22Rv1 (cell line): ENCODE measurements at regions not wholly inside any gene's neighbourhood (a gene's known extent, or its start where the extent isn't known, plus 50 kb on each side); places are given as distances from the start of the nearest gene placed in this dataset.

ENCODE experiments used
- H3K27ac ChIP-seq: fragments of 450-650 bp; 2 replicates; pipeline ENCODE4 v1.5.1; 2017
- ZFX ChIP-seq: fragments of 450-650 bp; IDR thresholded peaks from 2 replicates; pipeline ENCODE4 v1.6.1; 2017; ENCODE audit warnings: antibody characterized with exemption, borderline replicate concordance
- TF ChIP-seq, protein P1 (sequence below): fragments of 450-650 bp; IDR thresholded peaks from 2 replicates; pipeline ENCODE4 v1.5.1; 2017; ENCODE audit warnings: mild to moderate bottlenecking

DNA sequence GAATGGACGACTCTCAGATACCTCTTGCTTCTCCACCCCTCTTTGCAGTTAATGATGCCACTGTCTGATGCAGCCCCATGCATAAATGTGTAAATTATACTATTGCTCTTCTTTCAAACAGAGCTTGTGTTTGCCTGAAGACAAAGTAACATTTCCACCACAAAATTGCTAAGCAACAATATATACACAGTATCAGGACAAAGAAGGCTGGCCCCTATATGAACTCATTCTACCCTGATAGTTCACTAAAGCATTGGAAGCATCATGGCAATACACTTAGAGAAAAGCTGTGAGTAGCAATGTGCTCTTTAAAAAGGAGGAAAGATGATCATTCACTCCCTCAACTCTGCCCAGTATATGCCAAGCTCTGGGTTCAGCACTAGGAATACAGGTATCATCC is 427.0 kb upstream of the CPEB2 start:
- TF ChIP-seq, protein P1, sequence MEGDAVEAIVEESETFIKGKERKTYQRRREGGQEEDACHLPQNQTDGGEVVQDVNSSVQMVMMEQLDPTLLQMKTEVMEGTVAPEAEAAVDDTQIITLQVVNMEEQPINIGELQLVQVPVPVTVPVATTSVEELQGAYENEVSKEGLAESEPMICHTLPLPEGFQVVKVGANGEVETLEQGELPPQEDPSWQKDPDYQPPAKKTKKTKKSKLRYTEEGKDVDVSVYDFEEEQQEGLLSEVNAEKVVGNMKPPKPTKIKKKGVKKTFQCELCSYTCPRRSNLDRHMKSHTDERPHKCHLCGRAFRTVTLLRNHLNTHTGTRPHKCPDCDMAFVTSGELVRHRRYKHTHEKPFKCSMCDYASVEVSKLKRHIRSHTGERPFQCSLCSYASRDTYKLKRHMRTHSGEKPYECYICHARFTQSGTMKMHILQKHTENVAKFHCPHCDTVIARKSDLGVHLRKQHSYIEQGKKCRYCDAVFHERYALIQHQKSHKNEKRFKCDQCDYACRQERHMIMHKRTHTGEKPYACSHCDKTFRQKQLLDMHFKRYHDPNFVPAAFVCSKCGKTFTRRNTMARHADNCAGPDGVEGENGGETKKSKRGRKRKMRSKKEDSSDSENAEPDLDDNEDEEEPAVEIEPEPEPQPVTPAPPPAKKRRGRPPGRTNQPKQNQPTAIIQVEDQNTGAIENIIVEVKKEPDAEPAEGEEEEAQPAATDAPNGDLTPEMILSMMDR = no peak
- TF ChIP-seq ZFX = no peak
- no peak overlapping the region for H3K27ac ChIP-seq

DNA sequence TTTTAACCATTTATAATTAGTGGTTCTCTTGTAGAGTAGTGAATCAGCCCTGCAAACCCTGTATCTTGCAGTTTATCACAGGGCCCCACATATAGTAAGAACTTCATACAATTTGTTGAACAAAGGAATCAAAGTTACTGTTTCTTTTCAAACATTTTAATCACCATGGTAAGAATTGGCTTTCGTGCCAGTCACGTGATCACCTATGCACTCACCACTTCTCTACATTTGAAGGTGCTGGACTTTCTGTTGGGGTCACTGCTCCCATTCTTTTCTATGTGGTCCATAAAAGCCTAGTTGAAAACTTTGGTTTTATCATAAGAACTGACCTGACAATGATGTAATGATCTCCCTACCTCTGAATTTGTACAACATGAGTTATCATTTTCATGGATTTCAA is 426.4 kb upstream of the CPEB2 start:
- no peak for TF ChIP-seq ZFX
- TF ChIP-seq, protein P1 = no peak
- no peak overlapping the region for H3K27ac ChIP-seq

DNA sequence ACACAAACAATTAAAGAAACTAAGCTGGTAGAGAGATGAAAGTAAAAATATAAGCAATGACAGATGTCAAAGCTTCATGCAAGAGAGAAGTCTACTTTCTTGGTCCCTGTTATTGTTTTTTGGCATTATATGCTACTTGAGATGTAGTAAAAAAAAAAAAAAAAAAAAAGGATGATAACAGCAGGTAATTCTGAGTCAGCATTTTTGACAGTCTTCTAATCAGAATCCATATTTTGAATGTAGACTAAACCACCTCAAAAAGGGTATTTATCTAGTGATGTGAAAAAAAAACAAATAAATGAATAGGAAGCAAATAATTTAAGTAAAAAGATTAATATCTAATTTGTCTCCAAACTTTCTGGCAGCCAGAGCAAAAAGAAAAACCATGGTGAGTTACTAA is 422.2 kb upstream of the CPEB2 start:
- no peak overlapping the region for H3K27ac ChIP-seq
- TF ChIP-seq ZFX = no peak
- TF ChIP-seq, protein P1 = no peak

DNA sequence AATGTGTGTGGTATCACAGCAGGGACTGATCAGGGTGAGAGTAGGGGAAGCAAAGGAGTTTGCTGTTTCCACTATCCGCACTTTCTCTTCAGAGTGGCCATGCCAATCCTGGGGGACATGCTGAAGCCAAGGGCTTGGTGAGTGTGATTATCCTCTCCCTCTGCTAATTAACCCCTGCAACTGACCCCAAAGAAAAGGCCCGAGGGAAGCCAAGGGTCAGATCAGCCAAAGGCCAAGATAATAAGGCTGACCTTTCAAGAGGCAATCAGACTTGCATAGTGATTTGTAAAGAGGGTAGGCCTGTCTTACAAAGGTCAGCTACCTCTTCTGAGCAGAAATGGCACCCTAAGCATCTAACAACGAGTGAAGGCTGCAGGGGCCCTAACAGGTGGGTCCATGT is 420.5 kb upstream of the CPEB2 start:
- H3K27ac ChIP-seq = no peak overlapping the region
- TF ChIP-seq ZFX = no peak
- TF ChIP-seq, protein P1 = no peak

DNA sequence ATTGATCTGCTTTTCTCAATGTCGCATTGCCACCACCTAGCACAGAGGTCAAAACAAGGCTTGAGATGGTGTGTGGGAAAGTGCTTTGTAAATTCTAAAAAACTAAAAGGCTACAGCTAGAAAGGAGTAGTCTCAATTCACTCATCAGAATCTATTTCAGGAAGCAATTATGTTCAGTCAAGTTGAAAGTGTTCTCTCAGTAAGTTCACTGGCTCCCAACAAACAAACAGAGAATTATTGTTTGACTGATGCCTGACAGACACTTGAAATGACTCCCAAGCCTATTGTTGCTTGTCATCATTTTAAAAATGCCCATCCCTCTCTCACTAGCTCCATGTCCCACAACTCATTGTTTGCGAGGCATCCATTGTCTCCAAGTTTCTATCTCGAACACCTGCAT is 419.6 kb upstream of the CPEB2 start:
- no peak for TF ChIP-seq ZFX
- TF ChIP-seq, protein P1 = no peak
- no peak overlapping the region for H3K27ac ChIP-seq

DNA sequence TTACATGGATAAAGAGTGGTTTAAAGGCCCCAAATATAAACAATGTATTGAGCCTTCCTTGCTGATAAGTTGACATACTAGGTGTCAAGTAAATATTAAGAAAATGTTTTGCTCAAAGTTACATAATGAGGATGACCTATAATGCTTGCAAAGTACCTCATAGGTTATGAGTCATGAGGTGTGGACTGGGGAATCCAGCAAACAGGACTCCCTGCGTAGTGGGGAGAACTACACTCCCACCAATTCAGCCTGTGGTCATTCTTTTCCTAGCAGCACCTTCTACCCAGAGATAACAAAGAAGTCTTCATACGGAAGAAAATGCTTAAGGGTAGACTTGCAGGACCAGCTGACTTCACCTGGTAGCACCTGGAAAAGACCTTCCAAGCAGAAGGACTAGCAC is 418.9 kb upstream of the CPEB2 start:
- H3K27ac ChIP-seq = no peak overlapping the region
- no peak for TF ChIP-seq ZFX
- TF ChIP-seq, protein P1 = no peak

DNA sequence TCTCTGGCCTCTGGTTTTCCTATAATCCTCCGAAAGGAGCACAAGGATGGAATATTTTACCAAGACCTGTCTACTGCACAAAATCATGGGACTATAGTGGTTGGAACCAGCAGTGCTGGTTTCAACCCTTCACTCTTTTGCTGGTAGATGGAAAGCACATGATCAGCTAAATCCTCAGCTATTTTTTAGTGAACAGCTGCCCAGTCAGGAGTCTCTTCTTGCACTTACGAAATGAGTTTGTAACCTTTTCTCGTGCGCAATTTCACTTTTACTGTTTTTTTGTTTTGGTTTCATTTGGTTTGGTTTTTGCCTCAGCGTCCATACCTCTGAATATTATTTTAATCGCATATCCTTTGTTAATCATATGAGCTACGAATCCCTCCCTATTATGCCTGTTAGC is 418.5 kb upstream of the CPEB2 start:
- no peak overlapping the region for H3K27ac ChIP-seq
- no peak for TF ChIP-seq ZFX
- TF ChIP-seq, protein P1 = no peak
